HS-27A (cell line): ENCODE measurements at regions not wholly inside any gene's neighbourhood (a gene's known extent, or its start where the extent isn't known, plus 50 kb on each side); places are given as distances from the start of the nearest gene placed in this dataset.

Source experiments
- DNase-seq: peaks from one replicate; pipeline ENCODE4 v3.0.0-alpha.2; 2012; ENCODE audit warnings: low read depth, missing footprints

DNA sequence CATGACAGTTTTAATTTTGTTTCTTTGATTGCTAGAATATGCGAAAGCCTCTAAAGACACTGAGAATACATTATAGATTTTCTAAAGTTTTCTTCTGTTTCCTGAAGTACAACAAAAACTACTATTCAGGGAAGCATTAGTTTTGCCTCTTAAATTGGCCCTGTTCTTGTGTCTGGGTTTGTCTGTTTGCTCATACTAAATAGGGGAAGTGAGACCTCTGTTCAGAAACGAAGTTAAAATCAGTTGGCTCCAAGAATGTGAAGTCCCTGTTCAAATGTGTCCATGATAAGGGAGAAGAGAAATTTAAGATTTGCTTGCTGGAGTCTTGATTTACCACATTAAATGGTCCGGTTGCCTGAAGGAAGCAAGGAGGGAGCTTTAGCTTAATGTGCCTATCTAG lies 327.3 kb upstream of the GBE1 start:
- no peak for DNase-seq

DNA sequence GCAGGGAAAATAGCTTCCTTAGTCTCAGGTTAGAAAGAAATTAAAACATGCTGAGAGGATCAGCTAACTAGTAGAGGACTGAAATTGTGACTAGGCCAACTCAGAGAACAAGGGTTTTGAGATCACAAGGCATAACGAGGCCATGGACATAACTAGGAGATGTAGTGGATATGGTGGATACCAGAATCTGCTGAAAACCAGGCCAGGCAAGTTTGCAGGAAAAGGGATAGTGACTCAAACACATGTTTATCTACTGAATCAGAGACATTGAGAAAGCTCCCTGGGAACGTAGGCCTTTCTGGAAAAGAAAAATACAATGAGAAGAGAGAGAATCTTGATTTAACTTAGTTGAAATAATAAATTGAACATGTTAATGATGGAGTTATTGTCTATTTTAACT lies 326.5 kb upstream of the GBE1 start:
- DNase-seq: peak; percentile 79

DNA sequence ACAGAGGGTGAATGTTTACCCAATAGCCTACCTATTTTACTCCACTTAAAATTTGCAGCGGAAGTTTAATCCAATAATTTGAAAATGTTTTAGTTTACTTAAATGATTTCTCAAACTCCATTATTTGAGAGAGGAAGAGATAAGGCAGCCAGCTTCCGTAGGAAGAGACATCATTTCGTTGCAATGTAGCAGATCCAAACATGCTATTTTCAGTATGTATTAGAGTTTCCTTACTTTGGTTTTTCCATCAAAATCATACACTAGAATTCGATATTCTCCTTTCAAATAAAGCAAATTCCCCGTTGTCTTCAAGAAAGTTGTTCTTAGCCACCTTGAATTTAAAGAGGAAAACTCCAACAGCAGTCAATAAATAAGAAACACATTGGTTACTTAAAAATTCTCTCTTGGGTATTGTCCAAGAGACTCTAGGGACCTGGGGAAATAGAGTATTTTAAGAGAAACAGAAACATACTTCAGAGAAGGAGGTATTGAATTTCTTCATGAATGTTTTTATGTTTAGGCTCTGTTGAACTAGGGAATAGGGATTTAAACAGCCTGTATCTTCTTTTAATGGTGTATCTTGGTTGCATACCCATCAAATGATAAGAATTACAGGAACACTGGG lies 324.5 kb upstream of the GBE1 start:
- DNase-seq: no peak

DNA sequence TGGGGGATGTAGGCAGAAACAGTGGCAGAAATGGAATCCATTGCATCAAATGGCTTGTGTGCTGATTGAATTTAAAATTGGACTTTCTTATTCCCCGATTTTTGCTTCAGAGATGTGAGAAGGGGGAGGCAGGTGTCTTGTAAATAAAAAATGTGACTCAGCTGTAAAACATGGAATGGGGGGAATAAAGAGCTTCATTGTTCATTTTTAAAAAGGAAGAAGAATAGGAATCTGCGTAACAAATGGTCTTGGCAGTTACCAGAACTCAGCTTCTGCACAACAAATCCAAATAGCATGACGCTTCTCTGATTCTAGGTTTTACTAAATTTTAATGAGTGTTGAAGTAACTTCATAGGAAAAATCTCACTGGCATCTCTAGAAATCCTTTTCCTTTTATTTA lies 323.9 kb upstream of the GBE1 start:
- DNase-seq: no peak

DNA sequence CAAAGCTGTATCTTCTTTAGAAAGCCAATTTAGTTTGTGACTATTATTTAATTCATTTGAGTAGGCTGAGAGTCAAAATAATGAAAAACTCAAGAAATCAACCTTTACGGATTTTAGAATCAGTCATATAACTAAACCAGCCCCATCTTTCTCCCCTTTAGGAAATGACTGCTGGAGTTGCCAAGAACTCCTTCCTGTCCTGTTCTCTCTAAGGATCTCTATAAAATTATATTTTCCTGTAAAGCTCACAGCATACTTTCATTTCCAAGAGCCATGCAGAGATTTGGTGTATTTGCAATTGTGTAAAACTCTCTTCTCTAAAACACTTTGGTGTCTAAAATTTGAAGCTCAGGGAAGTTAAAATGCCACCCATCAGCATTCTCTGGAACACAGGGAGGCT lies 323.4 kb upstream of the GBE1 start:
- no peak for DNase-seq

DNA sequence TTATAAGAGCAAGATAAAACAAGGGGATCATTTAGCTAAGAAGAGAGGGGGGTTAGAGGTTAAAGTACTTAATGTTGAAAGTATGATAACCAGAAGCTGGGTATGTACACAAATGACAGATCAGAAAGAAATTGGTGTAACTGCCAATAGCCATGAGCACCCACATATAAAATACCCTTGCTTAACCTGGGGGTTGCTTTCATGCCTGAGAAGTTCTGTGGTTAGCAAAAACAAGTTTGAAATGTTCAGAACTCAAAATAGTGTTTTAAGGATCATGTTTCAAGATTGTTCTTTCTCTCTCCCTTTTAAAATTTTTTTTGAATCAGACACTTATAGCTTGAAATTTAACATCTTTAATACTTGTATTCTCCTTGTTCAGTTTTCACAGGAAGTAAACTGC lies 321.4 kb upstream of the GBE1 start:
- DNase-seq: no peak

DNA sequence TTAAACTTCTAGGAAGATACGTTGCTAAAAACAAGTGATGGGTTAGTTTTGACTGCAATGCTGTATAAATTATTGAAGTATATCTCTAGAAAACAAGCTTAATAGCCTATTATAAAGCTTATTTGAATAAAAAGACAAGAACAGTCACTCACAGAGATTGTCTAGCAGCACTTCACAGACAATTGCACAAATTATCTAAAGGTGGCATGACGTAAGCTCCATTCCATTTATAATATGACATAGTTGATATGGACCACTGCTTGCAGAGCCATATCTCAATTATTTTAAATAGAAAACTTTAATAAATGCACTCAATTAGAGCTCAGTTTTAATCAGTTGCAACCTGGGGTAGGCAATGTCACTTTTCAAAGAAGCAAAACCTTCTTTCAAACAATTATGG lies 319.9 kb upstream of the GBE1 start:
- DNase-seq: no peak

DNA sequence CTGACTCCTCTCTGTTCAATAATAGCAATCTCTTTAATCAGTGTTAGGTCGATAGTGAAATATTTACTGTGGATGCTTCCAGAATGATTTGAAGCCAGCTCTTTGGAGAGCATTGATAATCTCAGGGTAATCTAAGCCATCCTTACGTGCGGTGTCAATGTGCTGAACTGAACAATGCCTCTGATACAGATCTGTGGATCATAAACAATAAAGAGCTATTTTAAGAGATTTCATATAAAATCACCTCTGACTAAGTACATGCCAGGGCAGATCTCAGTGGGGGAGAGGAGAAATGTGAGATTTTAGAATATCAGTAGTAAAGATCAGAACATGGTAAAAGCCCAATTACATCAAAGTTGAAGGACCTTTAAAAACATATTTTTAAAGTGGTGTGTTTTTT lies 319.3 kb upstream of the GBE1 start:
- no peak for DNase-seq

DNA sequence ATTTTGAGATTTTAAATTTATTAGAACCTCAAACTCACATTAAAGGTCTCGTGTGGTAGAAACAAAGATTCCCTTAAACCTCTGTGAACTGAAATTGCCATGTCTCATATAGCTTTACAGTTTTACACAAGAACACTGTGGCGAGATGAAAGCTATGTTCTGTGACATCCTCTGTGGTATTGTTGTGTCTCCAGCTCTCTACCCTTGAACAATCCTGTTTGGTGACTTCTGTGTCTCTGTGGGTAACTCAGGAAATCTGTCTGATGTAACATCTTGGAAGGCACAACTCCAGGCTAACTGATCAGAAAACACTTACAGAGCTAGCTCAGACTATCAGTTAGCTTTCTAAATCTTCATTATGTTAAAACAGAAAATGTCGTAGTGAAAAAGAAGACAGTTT lies 318.8 kb upstream of the GBE1 start:
- no peak for DNase-seq

DNA sequence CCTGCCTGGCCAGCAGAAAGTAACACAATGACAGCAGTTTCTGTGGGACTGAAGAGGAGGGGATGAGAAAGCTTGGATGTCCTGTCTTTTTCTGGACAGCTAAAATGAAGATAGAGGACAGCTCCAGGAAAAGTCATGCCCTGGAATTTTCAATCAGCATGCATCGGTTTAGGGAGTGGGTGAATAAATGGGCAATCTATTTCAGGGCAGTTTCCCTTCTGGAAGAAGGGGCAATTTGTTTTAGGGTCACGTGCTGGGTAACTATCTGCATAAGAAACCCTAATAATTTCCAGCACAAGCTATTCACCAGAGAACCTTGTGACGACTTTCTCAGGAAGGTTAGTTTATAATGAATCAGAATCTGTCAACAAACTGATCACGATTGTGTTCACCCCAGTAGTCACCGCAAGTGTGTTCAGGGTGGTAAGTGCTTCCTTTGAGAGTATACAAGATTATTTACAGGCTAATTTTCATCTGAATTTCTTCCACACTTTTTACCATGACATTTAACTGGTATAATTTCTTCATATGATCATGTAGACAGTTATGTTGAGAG lies 318.0 kb upstream of the GBE1 start:
- no peak for DNase-seq

DNA sequence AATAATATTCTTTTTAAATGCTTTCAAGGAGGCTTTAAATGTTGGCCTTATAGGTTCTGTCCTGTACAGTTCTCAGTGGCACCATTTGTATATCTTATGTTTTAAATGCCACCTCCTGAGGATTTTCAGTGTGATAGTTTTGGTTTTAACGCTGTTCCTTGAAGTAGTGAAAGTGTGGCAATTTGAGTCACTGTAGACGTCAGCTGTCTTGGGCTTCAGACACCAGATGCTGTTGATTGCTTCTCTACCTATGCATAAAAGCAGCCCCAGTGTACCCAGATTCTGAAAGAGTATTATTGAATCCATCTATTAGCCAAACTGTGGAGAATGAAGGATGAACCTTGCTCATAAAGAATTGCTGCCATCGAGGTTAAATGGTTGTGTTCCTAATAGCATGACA lies 316.8 kb upstream of the GBE1 start:
- DNase-seq: no peak

DNA sequence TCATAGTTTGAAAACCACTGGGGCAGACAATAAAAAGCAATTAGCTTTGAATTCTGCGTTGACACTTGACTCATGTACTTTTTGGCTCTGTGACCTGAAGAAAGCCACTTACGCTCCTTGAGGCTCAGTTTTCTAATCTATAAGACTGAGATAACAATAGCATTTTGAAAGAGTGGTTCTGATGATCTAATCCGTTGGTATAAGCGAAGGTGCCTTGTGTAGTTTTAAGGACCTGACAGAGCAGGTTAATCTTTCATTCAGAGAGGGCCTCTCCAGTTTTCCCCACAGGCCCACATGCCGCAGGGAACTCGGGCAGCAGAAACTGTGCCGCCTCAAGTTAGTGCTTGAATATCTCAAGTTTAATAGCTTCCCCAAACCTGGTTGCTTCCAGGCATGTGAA lies 306.0 kb upstream of the GBE1 start:
- no peak for DNase-seq

DNA sequence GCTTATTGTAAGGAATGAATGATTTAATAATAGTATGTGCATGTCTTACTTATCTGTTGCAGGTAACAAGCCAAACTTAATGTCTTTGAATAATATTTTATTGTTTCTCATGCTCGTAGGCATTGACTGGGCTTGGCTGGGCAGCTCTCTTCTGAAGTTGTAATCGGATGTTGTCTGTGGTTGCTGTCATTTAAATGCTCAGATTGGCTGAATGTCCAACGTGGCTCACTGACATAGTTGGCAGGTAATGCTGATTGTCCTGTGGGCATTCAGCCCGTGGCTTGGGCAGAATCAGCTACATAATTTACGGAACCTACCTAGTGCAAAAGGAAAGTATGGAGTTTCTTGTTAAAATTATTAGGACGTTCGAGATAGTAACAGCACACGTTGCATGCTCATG lies 297.4 kb upstream of the GBE1 start:
- no peak for DNase-seq

DNA sequence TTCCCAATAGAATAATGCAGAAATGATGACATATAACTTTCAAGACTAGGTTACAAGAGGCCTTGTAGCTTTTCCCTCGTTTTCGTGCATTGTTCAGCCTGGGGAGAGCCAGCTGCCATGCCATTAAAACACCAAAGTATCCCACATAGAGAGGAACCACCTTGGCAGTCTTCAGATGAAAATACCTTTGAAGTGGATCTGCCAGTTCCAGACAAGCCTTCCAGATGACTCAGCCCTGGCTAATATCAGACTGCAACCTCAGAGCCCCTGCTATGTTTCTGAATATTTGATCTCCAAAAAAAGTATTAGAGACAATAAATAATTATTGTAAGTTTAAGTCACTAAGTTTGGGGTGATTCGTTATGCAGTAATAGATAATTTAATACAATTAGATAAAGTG lies 294.3 kb upstream of the GBE1 start:
- DNase-seq: peak; percentile 12

DNA sequence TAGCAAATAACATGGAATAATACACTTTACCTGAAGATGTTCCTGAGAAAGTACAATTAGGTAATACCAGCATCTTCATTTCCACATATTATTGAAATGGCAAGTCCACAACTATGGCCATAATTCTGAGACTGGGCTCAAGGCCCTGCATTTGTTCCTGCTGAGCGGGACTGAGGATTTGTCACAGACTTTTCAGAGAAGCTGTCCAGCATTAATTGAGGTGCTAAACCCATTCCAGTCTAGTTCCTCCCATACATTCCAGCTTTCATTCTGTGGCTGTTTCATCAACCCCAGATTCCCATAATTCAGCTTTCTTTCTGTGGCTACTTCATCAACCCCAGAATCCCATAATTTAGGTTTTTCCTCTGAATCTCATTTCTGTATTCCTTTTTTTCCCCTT lies 293.4 kb upstream of the GBE1 start:
- no peak for DNase-seq

DNA sequence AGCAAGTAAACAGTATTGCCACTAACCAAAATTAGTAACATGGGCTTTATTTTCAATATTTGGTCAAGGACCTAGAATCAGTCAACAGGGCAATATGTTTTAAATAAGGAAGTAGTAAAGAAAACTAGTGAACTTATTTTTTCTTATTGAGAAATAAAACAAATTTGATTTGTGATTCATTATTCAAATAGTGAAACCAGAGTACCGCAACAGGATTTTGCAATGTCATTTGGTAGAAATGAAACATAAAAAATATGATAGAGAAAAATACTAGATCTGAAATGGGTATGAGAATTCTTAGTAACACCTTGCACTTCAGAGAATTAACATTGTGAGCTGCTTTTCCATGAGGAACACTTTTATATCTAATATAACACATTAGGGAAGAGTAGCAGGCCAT lies 291.8 kb upstream of the GBE1 start:
- DNase-seq: no peak

DNA sequence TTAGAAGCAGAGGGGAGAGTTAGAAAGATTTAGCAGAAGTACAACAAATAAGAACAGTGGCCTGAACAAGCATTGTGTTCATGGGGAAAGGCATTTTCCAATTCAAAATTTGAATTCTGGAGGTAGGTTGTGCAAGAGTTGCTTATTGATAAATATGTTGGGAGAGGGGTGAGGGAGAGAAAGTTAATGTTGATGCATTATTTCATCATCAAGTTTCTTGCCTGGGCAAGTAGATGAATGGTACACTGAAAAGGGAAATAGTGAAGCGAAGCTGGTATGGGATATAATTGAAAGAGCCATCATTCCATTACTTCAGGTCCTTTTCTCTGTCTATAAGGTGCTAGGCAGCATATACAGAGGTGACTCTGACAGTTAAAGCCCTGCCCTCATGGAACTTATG lies 288.9 kb upstream of the GBE1 start:
- no peak for DNase-seq

DNA sequence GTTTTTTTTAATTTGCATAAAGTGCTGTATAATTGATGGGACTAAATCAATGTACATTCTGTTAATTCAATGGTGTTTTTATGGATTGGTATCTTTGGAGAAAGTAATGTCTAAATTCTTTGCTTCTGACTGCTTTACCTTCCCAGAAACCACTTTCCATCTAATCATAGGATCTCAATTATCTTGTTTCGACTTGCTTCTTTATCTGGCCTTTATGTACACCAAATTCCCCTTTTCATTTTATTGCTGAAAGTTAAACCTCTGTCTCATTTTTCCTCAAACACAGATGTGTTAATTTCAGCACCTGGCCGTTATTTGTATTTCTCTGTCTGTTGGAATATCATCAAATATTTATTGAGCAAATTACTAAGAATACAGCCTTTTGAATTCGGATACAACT lies 287.3 kb upstream of the GBE1 start:
- no peak for DNase-seq

DNA sequence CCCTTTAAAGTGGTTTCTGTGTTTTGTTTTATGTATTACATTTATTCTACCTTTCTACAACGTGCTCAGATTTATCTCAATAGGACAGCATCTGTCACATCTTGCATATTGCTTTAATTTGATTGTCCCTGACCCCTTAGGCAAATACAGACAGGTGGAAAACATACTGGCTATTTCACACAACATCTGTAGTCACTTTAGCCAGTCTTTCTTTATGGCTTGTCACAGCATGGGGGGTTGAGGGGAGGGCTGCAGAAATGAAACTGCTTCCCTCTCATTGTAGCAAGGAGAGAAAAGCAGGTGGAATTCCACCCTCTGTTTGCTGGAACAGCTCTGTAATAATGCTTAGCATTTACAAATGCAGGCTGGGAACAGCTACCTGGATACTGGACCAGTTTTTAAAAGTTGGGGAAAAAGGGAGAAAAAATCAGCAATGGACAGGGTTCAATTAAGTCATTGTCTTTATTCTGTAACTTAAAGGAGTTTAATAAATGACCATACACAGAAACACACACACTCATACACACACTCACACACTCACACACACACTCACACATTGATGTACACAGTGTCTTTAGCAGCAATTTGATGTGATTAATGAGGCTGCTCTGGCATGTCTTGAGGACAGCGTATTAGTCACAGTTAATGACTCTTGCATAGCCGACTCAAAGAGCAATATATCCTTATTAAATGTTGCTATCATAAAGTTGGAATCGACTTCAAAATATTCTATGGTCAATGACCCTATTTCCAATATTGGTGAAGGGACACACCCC lies 283.7 kb upstream of the GBE1 start:
- no peak for DNase-seq

DNA sequence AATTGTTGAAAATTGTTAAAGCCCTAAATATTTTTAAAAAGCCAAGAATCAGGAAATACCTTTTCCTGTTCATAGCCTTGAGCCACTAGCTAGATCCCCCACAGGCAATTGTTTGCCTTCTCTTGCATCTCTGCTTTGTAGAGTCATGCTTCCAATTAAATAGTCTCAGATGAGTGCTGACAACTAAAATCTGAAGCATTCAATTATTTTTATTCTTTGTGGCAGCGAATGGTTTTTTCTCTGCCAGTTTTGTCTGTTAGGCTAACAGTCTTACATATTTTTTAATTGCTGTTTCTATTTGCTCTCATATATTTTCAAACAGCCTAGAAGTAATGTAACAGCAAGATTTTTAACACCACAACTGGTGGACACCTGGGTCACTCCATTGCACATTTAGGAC lies 277.1 kb upstream of the GBE1 start:
- DNase-seq: no peak

DNA sequence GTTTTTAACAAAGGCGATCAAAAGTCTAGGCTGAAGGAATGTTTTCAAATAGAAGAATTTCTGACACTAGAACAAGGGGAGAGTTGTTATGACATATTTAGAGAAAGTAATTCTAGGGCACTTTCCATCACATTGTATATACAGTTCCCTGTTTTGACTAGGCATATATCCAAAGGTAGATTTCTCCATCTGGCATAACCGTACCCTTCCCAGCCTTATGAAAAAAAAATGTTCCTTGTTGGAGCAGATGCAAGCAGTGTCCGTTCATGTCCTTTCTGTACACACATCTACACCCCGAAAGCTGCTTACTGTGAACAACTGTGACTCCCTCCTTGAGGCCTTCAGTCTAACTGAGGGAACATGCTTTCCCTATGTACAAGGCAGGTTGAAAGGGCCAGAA lies 271.7 kb upstream of the GBE1 start:
- no peak for DNase-seq

DNA sequence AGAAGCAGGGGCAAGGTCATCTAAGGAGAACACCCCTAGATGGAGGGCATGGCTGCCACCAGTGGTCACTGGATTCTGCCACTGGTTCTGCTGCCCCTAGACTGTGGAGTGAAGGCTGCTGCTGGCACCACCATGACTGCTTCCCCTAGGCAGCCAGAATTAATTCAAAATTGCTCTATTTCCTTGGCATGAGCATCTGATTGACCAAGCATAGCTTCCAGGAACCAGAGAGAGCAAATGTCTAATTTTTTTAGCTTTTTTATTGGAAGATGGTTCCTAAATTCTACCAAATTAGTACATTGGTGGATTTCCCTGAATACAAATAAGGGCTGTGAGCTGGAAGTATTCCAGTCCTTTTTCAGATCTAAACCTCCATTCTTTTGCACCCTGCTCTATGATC lies 270.2 kb upstream of the GBE1 start:
- no peak for DNase-seq

DNA sequence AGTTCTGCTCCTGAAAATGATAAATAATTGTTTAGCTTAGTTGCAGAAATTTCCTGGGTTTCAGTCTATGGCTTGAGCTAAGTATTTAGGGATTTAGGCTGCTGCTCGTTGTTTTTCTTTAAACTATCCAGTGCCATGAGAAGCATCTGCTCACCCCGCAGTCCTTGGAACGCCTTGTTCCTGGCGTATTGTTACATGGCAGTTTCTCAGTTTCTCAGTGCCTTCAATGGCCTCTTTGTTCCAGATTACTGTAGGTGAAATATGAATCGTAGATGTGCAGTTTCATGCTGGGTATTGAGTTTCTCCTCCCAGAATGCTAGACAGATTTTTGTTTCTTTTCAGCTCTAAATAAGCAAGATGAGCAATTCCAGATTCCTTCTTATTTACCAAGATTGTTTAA lies 269.5 kb upstream of the GBE1 start:
- no peak for DNase-seq

DNA sequence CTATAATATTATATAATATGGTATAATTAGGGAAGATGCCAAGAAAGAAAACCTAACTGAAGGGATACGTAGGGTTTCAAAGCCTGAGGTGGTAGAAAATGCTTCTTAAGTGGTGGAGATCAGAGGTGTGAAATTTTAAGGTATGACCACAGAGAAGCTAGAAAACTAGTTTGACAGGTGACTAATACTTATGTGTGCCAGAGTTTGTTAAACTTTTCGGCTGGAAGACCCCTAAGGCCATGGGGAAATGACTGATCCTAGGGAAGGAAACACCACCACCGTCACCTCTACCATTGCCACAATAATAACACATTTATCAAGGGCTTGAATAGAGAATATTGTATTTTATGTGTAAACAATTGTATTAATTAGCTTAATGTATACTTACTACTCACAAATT lies 261.4 kb upstream of the GBE1 start:
- no peak for DNase-seq
